HepG2 (cell line): ENCODE measurements at regions not wholly inside any gene's neighbourhood (a gene's known extent, or its start where the extent isn't known, plus 50 kb on each side); places are given as distances from the start of the nearest gene placed in this dataset.

Source experiments
- CBX5 ChIP-seq: sonication (generic); formaldehyde crosslinking; IDR thresholded peaks from 2 replicates; pipeline ENCODE4 v1.4.0; 2020; ENCODE audit warnings: missing genetic modification reagents, borderline replicate concordance
- DNMT3B ChIP-seq: conservative IDR thresholded peaks from 2 replicates; pipeline ENCODE4 v1.6.1; 2016; ENCODE audit warnings: missing biosample characterization, control low read depth
- ERF ChIP-seq: IDR thresholded peaks from 2 replicates; pipeline ENCODE4 v1.6.1; 2018; ENCODE audit warnings: missing biosample characterization, missing genetic modification reagents
- ETV5 ChIP-seq: IDR thresholded peaks from 2 replicates; pipeline ENCODE4 v1.6.1; 2018; ENCODE audit warnings: missing biosample characterization, missing genetic modification reagents, inconsistent platforms, borderline replicate concordance
- FOXJ3 ChIP-seq: sonication (generic); formaldehyde crosslinking; IDR thresholded peaks from 2 replicates; pipeline ENCODE4 v1.4.0; 2020; ENCODE audit warnings: missing genetic modification reagents, mild to moderate bottlenecking, borderline replicate concordance
- ISX ChIP-seq: sonication (generic); formaldehyde crosslinking; conservative IDR thresholded peaks from 2 replicates; pipeline ENCODE4 v1.5.0; 2020; ENCODE audit warnings: missing genetic modification reagents
- KAT8 ChIP-seq: IDR thresholded peaks from 2 replicates; pipeline ENCODE4 v1.6.1; 2016; ENCODE audit warnings: missing genetic modification reagents, missing compliant biosample characterization
- KDM2A ChIP-seq: sonication (generic); formaldehyde crosslinking; IDR thresholded peaks from 2 replicates; pipeline ENCODE4 v1.4.0; 2020; ENCODE audit warnings: low read depth, missing genetic modification reagents, borderline replicate concordance
- MBNL3 ChIP-seq: fragments of 250-450 bp; sonication (Bioruptor Pico); conservative IDR thresholded peaks from 2 replicates; pipeline ENCODE4 v1.8.0; 2022; ENCODE audit warnings: mild to moderate bottlenecking, inconsistent platforms
- NR2C2 ChIP-seq: sonication (generic); formaldehyde crosslinking; IDR thresholded peaks from 2 replicates; pipeline ENCODE4 v1.4.0; 2020; ENCODE audit warnings: missing genetic modification reagents, mild to moderate bottlenecking, moderate library complexity, borderline replicate concordance
- TIGD3 ChIP-seq: sonication (generic); formaldehyde crosslinking; IDR thresholded peaks from 2 replicates; pipeline ENCODE4 v1.5.1; 2020; ENCODE audit warnings: mild to moderate bottlenecking, missing genetic modification reagents, borderline replicate concordance
- TSC22D2 ChIP-seq: sonication (generic); formaldehyde crosslinking; IDR thresholded peaks from 2 replicates; pipeline ENCODE4 v1.5.1; 2020; ENCODE audit warnings: missing genetic modification reagents, mild to moderate bottlenecking, borderline replicate concordance
- ZFP82 ChIP-seq: sonication (generic); formaldehyde crosslinking; IDR thresholded peaks from 2 replicates; pipeline ENCODE4 v1.5.1; 2020; ENCODE audit warnings: mild to moderate bottlenecking, missing genetic modification reagents, borderline replicate concordance
- ZNF225 ChIP-seq: sonication (generic); formaldehyde crosslinking; IDR thresholded peaks from 2 replicates; pipeline ENCODE4 v1.4.0; 2020; ENCODE audit warnings: mild to moderate bottlenecking, missing genetic modification reagents
- ZNF230 ChIP-seq: sonication (generic); formaldehyde crosslinking; IDR thresholded peaks from 2 replicates; pipeline ENCODE4 v1.4.0; 2020; ENCODE audit warnings: mild to moderate bottlenecking, missing genetic modification reagents
- ZNF253 ChIP-seq: sonication (generic); formaldehyde crosslinking; IDR thresholded peaks from 2 replicates; pipeline ENCODE4 v1.8.0; 2022; ENCODE audit warnings: mild to moderate bottlenecking, missing genetic modification reagents, borderline replicate concordance
- ZNF331 ChIP-seq: sonication (generic); formaldehyde crosslinking; IDR thresholded peaks from 2 replicates; pipeline ENCODE4 v1.4.0; 2020; ENCODE audit warnings: missing genetic modification reagents
- ZNF746 ChIP-seq: sonication (generic); formaldehyde crosslinking; IDR thresholded peaks from 2 replicates; pipeline ENCODE4 v1.8.0; 2022; ENCODE audit warnings: mild to moderate bottlenecking, missing genetic modification reagents
- ZNF75D ChIP-seq: sonication (generic); formaldehyde crosslinking; IDR thresholded peaks from 2 replicates; pipeline ENCODE4 v1.8.1; 2023; ENCODE audit warnings: missing genetic modification reagents, mild to moderate bottlenecking, borderline replicate concordance
- TF ChIP-seq, protein P1 (sequence below): sonication (generic); formaldehyde crosslinking; IDR thresholded peaks from 2 replicates; pipeline ENCODE4 v1.8.0; 2022; ENCODE audit warnings: missing genetic modification reagents, mild to moderate bottlenecking, borderline replicate concordance
- TF ChIP-seq, protein P2 (sequence below): sonication (generic); formaldehyde crosslinking; IDR thresholded peaks from 2 replicates; pipeline ENCODE4 v1.4.0; 2020; ENCODE audit warnings: low read depth, missing genetic modification reagents
- TF ChIP-seq, protein P3 (sequence below): sonication (generic); formaldehyde crosslinking; IDR thresholded peaks from 2 replicates; pipeline ENCODE4 v1.8.0; 2022; ENCODE audit warnings: mild to moderate bottlenecking, missing genetic modification reagents, moderate library complexity

GRCh38 chr2:42979870-42980763, 187.7 kb upstream of the HAAO start (continued):
- no peak for TF ChIP-seq FOXJ3 (CRISPR knock-in tag)
- TF ChIP-seq, protein P1, sequence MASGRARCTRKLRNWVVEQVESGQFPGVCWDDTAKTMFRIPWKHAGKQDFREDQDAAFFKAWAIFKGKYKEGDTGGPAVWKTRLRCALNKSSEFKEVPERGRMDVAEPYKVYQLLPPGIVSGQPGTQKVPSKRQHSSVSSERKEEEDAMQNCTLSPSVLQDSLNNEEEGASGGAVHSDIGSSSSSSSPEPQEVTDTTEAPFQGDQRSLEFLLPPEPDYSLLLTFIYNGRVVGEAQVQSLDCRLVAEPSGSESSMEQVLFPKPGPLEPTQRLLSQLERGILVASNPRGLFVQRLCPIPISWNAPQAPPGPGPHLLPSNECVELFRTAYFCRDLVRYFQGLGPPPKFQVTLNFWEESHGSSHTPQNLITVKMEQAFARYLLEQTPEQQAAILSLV (CRISPR knock-in tag) = no peak; the same call in 1 of the 2 replicates
- TF ChIP-seq ETV5 (CRISPR knock-in tag) = no peak
- TF ChIP-seq, protein P2, sequence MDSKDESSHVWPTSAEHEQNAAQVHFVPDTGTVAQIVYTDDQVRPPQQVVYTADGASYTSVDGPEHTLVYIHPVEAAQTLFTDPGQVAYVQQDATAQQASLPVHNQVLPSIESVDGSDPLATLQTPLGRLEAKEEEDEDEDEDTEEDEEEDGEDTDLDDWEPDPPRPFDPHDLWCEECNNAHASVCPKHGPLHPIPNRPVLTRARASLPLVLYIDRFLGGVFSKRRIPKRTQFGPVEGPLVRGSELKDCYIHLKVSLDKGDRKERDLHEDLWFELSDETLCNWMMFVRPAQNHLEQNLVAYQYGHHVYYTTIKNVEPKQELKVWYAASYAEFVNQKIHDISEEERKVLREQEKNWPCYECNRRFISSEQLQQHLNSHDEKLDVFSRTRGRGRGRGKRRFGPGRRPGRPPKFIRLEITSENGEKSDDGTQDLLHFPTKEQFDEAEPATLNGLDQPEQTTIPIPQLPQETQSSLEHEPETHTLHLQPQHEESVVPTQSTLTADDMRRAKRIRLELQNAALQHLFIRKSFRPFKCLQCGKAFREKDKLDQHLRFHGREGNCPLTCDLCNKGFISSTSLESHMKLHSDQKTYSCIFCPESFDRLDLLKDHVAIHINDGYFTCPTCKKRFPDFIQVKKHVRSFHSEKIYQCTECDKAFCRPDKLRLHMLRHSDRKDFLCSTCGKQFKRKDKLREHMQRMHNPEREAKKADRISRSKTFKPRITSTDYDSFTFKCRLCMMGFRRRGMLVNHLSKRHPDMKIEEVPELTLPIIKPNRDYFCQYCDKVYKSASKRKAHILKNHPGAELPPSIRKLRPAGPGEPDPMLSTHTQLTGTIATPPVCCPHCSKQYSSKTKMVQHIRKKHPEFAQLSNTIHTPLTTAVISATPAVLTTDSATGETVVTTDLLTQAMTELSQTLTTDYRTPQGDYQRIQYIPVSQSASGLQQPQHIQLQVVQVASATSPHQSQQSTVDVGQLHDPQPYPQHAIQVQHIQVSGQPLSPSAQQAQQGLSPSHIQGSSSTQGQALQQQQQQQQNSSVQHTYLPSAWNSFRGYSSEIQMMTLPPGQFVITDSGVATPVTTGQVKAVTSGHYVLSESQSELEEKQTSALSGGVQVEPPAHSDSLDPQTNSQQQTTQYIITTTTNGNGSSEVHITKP = peak; percentile 78; the same call in 1 of the 2 replicates
- peak; percentile 59; the same call in 1 of the 2 replicates for TF ChIP-seq CBX5 (CRISPR knock-in tag)
- TF ChIP-seq ZNF230 (CRISPR knock-in tag) = no peak; the same call in 1 of the 2 replicates
- no peak for TF ChIP-seq MBNL3 (CRISPR knock-in tag)
- 0 out of 2 replicates have a peak, but pooled peaks have one; percentile 57 for TF ChIP-seq ZNF225 (CRISPR knock-in tag)
- TF ChIP-seq TSC22D2 (CRISPR knock-in tag) = peak; percentile 5; the same call in 1 of the 2 replicates
- TF ChIP-seq ZNF75D = no peak
- TF ChIP-seq, protein P3, sequence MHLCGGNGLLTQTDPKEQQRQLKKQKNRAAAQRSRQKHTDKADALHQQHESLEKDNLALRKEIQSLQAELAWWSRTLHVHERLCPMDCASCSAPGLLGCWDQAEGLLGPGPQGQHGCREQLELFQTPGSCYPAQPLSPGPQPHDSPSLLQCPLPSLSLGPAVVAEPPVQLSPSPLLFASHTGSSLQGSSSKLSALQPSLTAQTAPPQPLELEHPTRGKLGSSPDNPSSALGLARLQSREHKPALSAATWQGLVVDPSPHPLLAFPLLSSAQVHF (CRISPR knock-in tag) = no peak
- TF ChIP-seq ERF (CRISPR knock-in tag) = 0 out of 2 replicates have a peak, but pooled peaks have one; percentile 1
- no peak for TF ChIP-seq ISX (CRISPR knock-in tag)
- TF ChIP-seq NR2C2 (CRISPR knock-in tag) = peak; percentile 46; the same call in 1 of the 2 replicates
- peak; percentile 96; the same call in 1 of the 2 replicates for TF ChIP-seq ZNF746
- peak; percentile 74; the same call in 1 of the 2 replicates for TF ChIP-seq ZNF331 (CRISPR knock-in tag)
- TF ChIP-seq TIGD3 = no peak; the same call in 1 of the 2 replicates
- TF ChIP-seq ZFP82 (CRISPR knock-in tag) = 0 out of 2 replicates have a peak, but pooled peaks have one; percentile 6
- TF ChIP-seq DNMT3B (CRISPR knock-in tag) = peak; percentile 72; the same call in 1 of the 2 replicates
- TF ChIP-seq KDM2A (CRISPR knock-in tag) = 0 out of 2 replicates have a peak, but pooled peaks have one; percentile 37
- peak; percentile 43; the same call in 1 of the 2 replicates for TF ChIP-seq KAT8 (CRISPR knock-in tag)
- TF ChIP-seq ZNF253 (CRISPR knock-in tag) = peak; percentile 94; the same call in 1 of the 2 replicates
